CD14-positive monocyte (primary cell): ENCODE measurements at regions not wholly inside any gene's neighbourhood (a gene's known extent, or its start where the extent isn't known, plus 50 kb on each side); places are given as distances from the start of the nearest gene placed in this dataset.

Experiments
- DNase-seq, 3 donors: peaks; one replicate each; pipeline ENCODE4 v3.0.0-alpha.2; 2011 to 2022
- H2AFZ ChIP-seq: 2 replicates; pipeline ENCODE4 v1.6.0; 2012; ENCODE audit warnings: mild to moderate bottlenecking, low read depth, low read length, inconsistent platforms; ENCODE audit not compliant: insufficient read depth, poor library complexity, severe bottlenecking
- H3K27ac ChIP-seq, 2 donors: 1 replicate in 1 of 2; 2 replicates in 1 of 2; pipeline ENCODE4 v1.5.1; 2012 to 2013; ENCODE audit warnings: low read length in 2 of 2, control low read depth in 1 of 2, inconsistent platforms in 1 of 2, low read depth in 1 of 2, mild to moderate bottlenecking in 1 of 2
- H3K27me3 ChIP-seq, 2 donors: one replicate each; pipeline versions ENCODE4 v1.6.0 to v1.6.1; 2011 to 2013; ENCODE audit warnings: low read length in 2 of 2; ENCODE audit not compliant: control insufficient read depth in 2 of 2, insufficient read depth in 2 of 2
- H3K36me3 ChIP-seq, 2 donors: replicated peaks in 1 of 2; 1 replicate in 1 of 2; 2 replicates in 1 of 2; pipeline versions ENCODE4 v1.5.1 to v1.6.1; 2012 to 2013; ENCODE audit warnings: low read length in 2 of 2, control low read depth in 1 of 2, inconsistent platforms in 1 of 2, mild to moderate bottlenecking in 1 of 2; ENCODE audit not compliant: insufficient read depth in 2 of 2, control insufficient read depth in 1 of 2
- H3K4me1 ChIP-seq, 2 donors: 1 replicate in 1 of 2; 2 replicates in 1 of 2; pipeline versions ENCODE4 v1.5.1 to v1.6.1; 2012 to 2013; ENCODE audit warnings: low read length in 2 of 2, control low read depth in 1 of 2, inconsistent platforms in 1 of 2, mild to moderate bottlenecking in 1 of 2, moderate library complexity in 1 of 2; ENCODE audit not compliant: insufficient read depth in 2 of 2, control insufficient read depth in 1 of 2
- H3K4me2 ChIP-seq: replicated peaks from 2 replicates; pipeline ENCODE3; 2012; ENCODE audit warnings: low read length, moderate library complexity, mild to moderate bottlenecking; ENCODE audit not compliant: poor library complexity, severe bottlenecking; ENCODE audit errors: extremely low read depth
- H3K4me3 ChIP-seq, 3 experiments: fragments of 200-600 bp in 1 of 3; sonication (generic) in 1 of 3; replicated peaks in 1 of 3; 1 replicate in 2 of 3; 2 replicates in 1 of 3; pipeline ENCODE4 v1.5.1; 2011 to 2013; ENCODE audit warnings: low read length in 3 of 3, mild to moderate bottlenecking in 3 of 3, control low read depth in 2 of 3, low read depth in 2 of 3, inconsistent platforms in 1 of 3, moderate library complexity in 1 of 3
- H3K79me2 ChIP-seq: 2 replicates; pipeline ENCODE4 v1.6.0; 2012; ENCODE audit warnings: mild to moderate bottlenecking, control low read depth, inconsistent platforms, low read length, moderate library complexity; ENCODE audit not compliant: insufficient read depth
- H3K9ac ChIP-seq: 2 replicates; pipeline ENCODE4 v1.6.0; 2017; ENCODE audit warnings: low read length, mild to moderate bottlenecking; ENCODE audit not compliant: insufficient read depth, poor library complexity, severe bottlenecking
- H3K9me3 ChIP-seq, 2 donors: replicated peaks in 1 of 2; 1 replicate in 1 of 2; 2 replicates in 1 of 2; pipeline versions ENCODE4 v1.5.1 to v1.6.1; 2012 to 2013; ENCODE audit warnings: low read length in 2 of 2, control low read depth in 1 of 2; ENCODE audit not compliant: control insufficient read depth in 1 of 2, insufficient read depth in 1 of 2
- H4K20me1 ChIP-seq: 2 replicates; pipeline ENCODE4 v1.6.0; 2012; ENCODE audit warnings: mild to moderate bottlenecking, low read length, control low read depth, moderate library complexity; ENCODE audit not compliant: insufficient read depth
- H3K27ac Mint-ChIP-seq, 7 donors: one replicate each; pipeline ENCODE4 v1.8.0; 2020; ENCODE audit warnings: mild to moderate bottlenecking in 7 of 7, mixed read lengths in 7 of 7, moderate library complexity in 6 of 7, inconsistent platforms in 2 of 7
- H3K27me3 Mint-ChIP-seq, 3 donors: one replicate each; pipeline ENCODE4 v1.8.0; 2021 to 2022; ENCODE audit warnings: low read depth in 3 of 3, mild to moderate bottlenecking in 3 of 3, mixed read lengths in 3 of 3, moderate library complexity in 3 of 3, inconsistent platforms in 1 of 3
- H3K36me3 Mint-ChIP-seq, 2 donors: one replicate each; pipeline ENCODE4 v1.8.0; 2020; ENCODE audit warnings: mixed read lengths in 2 of 2, inconsistent platforms in 1 of 2, mild to moderate bottlenecking in 1 of 2
- H3K4me1 Mint-ChIP-seq: one replicate; pipeline ENCODE4 v1.8.0; 2020; ENCODE audit warnings: mild to moderate bottlenecking, mixed read lengths
- H3K4me3 Mint-ChIP-seq, 2 donors: one replicate each; pipeline ENCODE4 v1.8.0; 2020; ENCODE audit warnings: mild to moderate bottlenecking in 2 of 2, mixed read lengths in 2 of 2, moderate library complexity in 1 of 2
- H3K9me3 Mint-ChIP-seq, 7 donors: one replicate each; pipeline ENCODE4 v1.8.0; 2020 to 2022; ENCODE audit warnings: mixed read lengths in 7 of 7, mild to moderate bottlenecking in 6 of 7, moderate library complexity in 6 of 7, inconsistent platforms in 2 of 7
- CTCF ChIP-seq: fragments of 200-600 bp; IDR thresholded peaks from one replicate; pipeline ENCODE4 v1.8.0; 2022; ENCODE audit warnings: antibody characterized with exemption, mild to moderate bottlenecking
- WGBS: methylation state at CpG from one replicate; pipeline ENCODE4 v1.1.5; 2013; ENCODE audit warnings: missing lambda C conversion rate; ENCODE audit not compliant: insufficient coverage; 5-methylcytosine and 5-hydroxymethylcytosine counted together
- intact Hi-C, 2 donors: fragments of 100-400 bp; cut with micrococcal nuclease; formaldehyde crosslinking; loops; one replicate each; pipeline versions ENCODE4 v1.15.0 to v1.15.1; 2023

- H2AFZ ChIP-seq, result no peak overlapping the region
- Mint-ChIP-seq H3K27me3 (no peaks in the 10 kb centered on the region), H3K4me1 (no peaks in the 10 kb centered on the region), H3K27ac (no peak overlapping the region), H3K9me3 (peaks cover 0 to 8% (median 0%) of the 10 kb centered on the region in 7 donors), H3K36me3 (no peaks in the 10 kb centered on the region), H3K4me3 (no peak overlapping the region)
- intact Hi-C loops, result no loop called here
- H3K27ac ChIP-seq, result no peak overlapping the region
- no CpG with 5 or more reads among the region's 1 CpG for WGBS
- no peaks in the 10 kb centered on the region for H3K27me3 ChIP-seq
- no peaks in the 10 kb centered on the region for H3K79me2 ChIP-seq
- no peak overlapping the region for H3K9ac ChIP-seq
- no peaks in the 10 kb centered on the region for H3K4me1 ChIP-seq
- no peaks in the 10 kb centered on the region for H3K9me3 ChIP-seq
- no peak overlapping the region for H3K4me3 ChIP-seq
- H4K20me1 ChIP-seq, result no peaks in the 10 kb centered on the region
- no peaks in the 10 kb centered on the region for H3K36me3 ChIP-seq
- DNase-seq, result no peak
- TF ChIP-seq CTCF, result no peak
- H3K4me2 ChIP-seq, result no peak overlapping the region
Observed at GRCh38 chr14:86015941-86016340, 486.0 kb downstream of the FLRT2 start.

GRCh38 chr14:86015511-86015910 lies 485.6 kb downstream of the FLRT2 start:
- H3K4me3 ChIP-seq, result no peak overlapping the region
- DNase-seq, result no peak
- H3K4me1 Mint-ChIP-seq, result no peaks in the 10 kb centered on the region
- H3K27me3 Mint-ChIP-seq, result no peaks in the 10 kb centered on the region
- no peaks in the 10 kb centered on the region for H3K36me3 ChIP-seq
- intact Hi-C loops, result no loop called here
- H3K36me3 Mint-ChIP-seq, result no peaks in the 10 kb centered on the region
- no peaks in the 10 kb centered on the region for H3K9me3 ChIP-seq
- H3K79me2 ChIP-seq, result no peaks in the 10 kb centered on the region
- no peak overlapping the region for H3K27ac Mint-ChIP-seq
- peaks cover 0 to 8% (median 0%) of the 10 kb centered on the region in 7 donors for H3K9me3 Mint-ChIP-seq
- TF ChIP-seq CTCF, result no peak
- WGBS, result no CpG with 5 or more reads among the region's 1 CpG
- H2AFZ ChIP-seq, result no peak overlapping the region
- H3K9ac ChIP-seq, result no peak overlapping the region
- no peak overlapping the region for H3K27ac ChIP-seq
- no peaks in the 10 kb centered on the region for H3K4me1 ChIP-seq
- no peaks in the 10 kb centered on the region for H3K27me3 ChIP-seq
- no peak overlapping the region for H3K4me3 Mint-ChIP-seq
- H4K20me1 ChIP-seq, result no peaks in the 10 kb centered on the region
- no peak overlapping the region for H3K4me2 ChIP-seq
